ENCODE measurements at regions not wholly inside any gene's neighbourhood (a gene's known extent, or its start where the extent isn't known, plus 50 kb on each side); places are given as distances from the start of the nearest gene placed in this dataset.

DNA sequence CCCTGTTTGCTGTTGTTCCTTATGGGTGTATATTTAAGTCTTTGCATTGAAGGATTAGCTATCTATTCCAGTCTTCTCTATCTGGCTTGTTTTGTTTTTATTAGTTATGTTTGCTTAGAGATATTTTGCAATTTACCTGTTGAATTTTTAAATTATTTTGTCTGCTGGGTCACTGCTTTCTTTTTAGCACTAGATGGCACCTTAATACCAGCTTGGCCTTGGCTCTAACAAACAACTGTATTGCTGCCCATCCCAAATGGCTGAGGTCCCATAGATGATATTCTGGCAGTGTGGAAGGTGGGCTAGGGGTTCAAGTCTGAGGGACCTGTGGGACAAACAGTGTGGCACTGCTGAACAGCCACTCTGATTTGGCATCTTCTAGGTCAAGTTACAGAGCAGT is 144.0 kb upstream of the FBXO33 start:
- Histone ChIP-seq H3K36me3 (no peaks in the 10 kb centered on the region), H3K4me1 (no peaks in the 10 kb centered on the region), H3K9me3 (peaks cover 4 to 39% (median 19%) of the 10 kb centered on the region in 4 donors), H3K27ac (no peak overlapping the region), H3K27me3 (no peaks in the 10 kb centered on the region), H3K4me3 (no peak overlapping the region)
- DNase-seq: no peak
- TF ChIP-seq POLR2A (IDR thresholded peaks at IDR 0.05): no peak
- TF ChIP-seq, protein P1, sequence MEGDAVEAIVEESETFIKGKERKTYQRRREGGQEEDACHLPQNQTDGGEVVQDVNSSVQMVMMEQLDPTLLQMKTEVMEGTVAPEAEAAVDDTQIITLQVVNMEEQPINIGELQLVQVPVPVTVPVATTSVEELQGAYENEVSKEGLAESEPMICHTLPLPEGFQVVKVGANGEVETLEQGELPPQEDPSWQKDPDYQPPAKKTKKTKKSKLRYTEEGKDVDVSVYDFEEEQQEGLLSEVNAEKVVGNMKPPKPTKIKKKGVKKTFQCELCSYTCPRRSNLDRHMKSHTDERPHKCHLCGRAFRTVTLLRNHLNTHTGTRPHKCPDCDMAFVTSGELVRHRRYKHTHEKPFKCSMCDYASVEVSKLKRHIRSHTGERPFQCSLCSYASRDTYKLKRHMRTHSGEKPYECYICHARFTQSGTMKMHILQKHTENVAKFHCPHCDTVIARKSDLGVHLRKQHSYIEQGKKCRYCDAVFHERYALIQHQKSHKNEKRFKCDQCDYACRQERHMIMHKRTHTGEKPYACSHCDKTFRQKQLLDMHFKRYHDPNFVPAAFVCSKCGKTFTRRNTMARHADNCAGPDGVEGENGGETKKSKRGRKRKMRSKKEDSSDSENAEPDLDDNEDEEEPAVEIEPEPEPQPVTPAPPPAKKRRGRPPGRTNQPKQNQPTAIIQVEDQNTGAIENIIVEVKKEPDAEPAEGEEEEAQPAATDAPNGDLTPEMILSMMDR (IDR thresholded peaks at IDR 0.05): no peak
- TF ChIP-seq EP300 (IDR thresholded peaks at IDR 0.05): no peak
- TF ChIP-seq POLR2AphosphoS5 (IDR thresholded peaks at IDR 0.05): no peak
- intact Hi-C loops (cut with DNase I; ENCODE audit: low total_unique reads): no loop called here

DNA sequence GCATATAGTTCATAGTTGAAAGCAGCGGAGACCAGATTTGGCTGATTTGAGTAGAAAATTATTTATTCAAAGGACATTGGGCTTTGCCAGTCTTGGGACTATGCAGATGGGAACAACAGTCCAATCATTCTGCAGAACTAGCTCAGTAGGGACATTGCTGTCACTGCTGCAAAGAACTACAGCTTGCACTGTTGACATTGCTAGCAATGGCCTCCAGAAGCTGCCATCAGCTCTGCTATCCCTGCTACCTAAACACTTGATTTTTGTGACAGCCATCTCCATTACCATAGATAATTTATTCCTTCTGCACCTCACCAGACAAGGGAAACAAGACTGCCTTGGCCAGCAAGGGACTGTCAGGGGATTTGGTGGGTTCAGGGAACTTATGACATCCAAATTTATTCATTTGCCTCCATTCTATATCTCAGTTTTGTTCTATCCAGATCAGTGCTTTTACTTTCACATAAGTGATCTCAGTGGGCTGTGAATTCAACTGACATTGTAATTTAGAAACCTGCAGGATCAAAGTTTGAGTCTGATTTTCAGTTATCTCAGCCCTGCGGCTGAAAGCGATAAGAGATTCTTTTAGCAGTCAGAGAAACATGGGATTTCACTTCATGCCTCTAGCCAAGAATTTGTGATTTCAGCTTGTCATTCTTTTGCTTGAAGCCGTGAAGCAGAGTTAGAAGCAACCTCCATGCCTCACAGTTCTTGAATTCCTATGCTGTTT is 136.7 kb upstream of the FBXO33 start:
- 31 to 49% (median 44%) methylated on average over 4 of the region's 4 CpGs for WGBS, 5 donors
- intact Hi-C loops (cut with DNase I; ENCODE audit: low total_unique reads): no loop called here
- TF ChIP-seq POLR2A (IDR thresholded peaks at IDR 0.05) (no peak), POLR2AphosphoS5 (IDR thresholded peaks at IDR 0.05) (no peak), EP300 (IDR thresholded peaks at IDR 0.05) (no peak)
- TF ChIP-seq, protein P1 (IDR thresholded peaks at IDR 0.05): no peak
- Histone ChIP-seq H3K27ac (no peak overlapping the region), H3K4me3 (no peak overlapping the region), H3K27me3 (no peaks in the 10 kb centered on the region), H3K9me3 (peaks cover 0 to 23% (median 4%) of the 10 kb centered on the region in 4 donors), H3K36me3 (no peaks in the 10 kb centered on the region), H3K4me1 (no peaks in the 10 kb centered on the region)
- DNase-seq: no peak

DNA sequence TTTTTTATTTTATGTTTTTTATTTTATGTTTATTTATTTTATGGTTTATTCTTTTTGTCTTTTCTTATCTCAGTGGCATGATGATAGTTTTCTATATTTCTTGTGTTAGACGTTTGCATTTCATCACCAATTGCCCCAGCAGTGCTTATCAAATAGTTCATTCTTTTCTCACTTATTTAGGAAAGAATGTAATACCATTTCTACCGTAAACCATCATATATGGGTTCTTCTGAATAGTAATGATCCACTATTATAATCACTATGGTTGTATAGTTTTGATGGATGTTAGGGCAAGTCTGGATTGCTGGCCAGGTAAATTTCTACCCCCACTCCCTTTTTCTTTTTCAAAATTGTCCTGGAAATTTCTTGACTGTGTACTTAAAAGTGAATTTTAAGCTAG is 134.6 kb upstream of the FBXO33 start:
- intact Hi-C loops (cut with DNase I; ENCODE audit: low total_unique reads): no loop called here

DNA sequence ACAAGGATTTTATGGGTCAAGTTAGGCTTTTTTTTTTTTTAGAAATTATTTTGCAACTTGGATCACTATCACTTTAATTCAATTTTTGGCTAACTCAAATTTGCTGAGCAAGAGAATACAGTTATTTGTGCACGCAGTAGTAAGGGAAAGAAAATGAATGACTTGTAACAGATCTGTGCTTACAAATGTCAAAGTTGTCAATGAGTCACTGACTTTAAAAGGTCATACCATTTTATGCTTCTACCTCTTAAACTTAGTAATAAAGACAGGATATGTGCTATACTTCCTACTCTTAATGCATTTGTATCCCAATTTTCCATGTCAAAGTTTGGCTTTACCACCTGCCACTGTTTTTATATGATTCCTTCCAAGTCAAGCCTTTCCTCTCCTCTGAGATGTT is 131.1 kb upstream of the FBXO33 start:
- Histone ChIP-seq H3K36me3 (no peaks in the 10 kb centered on the region), H3K4me1 (no peaks in the 10 kb centered on the region), H3K9me3 (peaks cover 4 to 34% (median 17%) of the 10 kb centered on the region in 4 donors), H3K4me3 (no peak overlapping the region), H3K27me3 (no peaks in the 10 kb centered on the region), H3K27ac (no peak overlapping the region)
- no peak for DNase-seq
- WGBS, 5 donors: 56 to 71% (median 67%) methylated on average over 1 of the region's 1 CpG
- intact Hi-C loops (cut with DNase I; ENCODE audit: low total_unique reads): no loop called here
- TF ChIP-seq POLR2AphosphoS5 (IDR thresholded peaks at IDR 0.05) (no peak), EP300 (IDR thresholded peaks at IDR 0.05) (no peak), POLR2A (IDR thresholded peaks at IDR 0.05) (no peak)
- TF ChIP-seq, protein P1 (IDR thresholded peaks at IDR 0.05): no peak

More for the DNA sequence above, 134.6 kb upstream of the FBXO33 start:
- Histone ChIP-seq H3K36me3 (no peaks in the 10 kb centered on the region), H3K9me3 (peaks cover 0 to 15% (median 4%) of the 10 kb centered on the region in 4 donors), H3K27me3 (no peaks in the 10 kb centered on the region), H3K4me3 (no peak overlapping the region), H3K4me1 (no peaks in the 10 kb centered on the region), H3K27ac (no peak overlapping the region)
- no peak for DNase-seq
- TF ChIP-seq POLR2A (IDR thresholded peaks at IDR 0.05) (no peak), POLR2AphosphoS5 (IDR thresholded peaks at IDR 0.05) (no peak), EP300 (IDR thresholded peaks at IDR 0.05) (no peak)
- TF ChIP-seq, protein P1 (IDR thresholded peaks at IDR 0.05): no peak
- 63 to 72% (median 68%) methylated on average over 2 of the region's 2 CpGs for WGBS, 5 donors

All from stomach (tissue), 8 donors.